HTR-8/SVneo (cell line): ENCODE measurements at regions not wholly inside any gene's neighbourhood (a gene's known extent, or its start where the extent isn't known, plus 50 kb on each side); places are given as distances from the start of the nearest gene placed in this dataset.

ENCODE experiments used
- DNase-seq: peaks from one replicate; pipeline ENCODE4 v3.0.0; 2011; ENCODE audit warnings: low spot score, mixed read lengths; ENCODE audit not compliant: insufficient read length
- FAIRE-seq: peaks from 2 replicates; lab custom pipeline; 2011; peaks lifted over from hg19 to GRCh38; lab: Jason Lieb, UNC

DNA sequence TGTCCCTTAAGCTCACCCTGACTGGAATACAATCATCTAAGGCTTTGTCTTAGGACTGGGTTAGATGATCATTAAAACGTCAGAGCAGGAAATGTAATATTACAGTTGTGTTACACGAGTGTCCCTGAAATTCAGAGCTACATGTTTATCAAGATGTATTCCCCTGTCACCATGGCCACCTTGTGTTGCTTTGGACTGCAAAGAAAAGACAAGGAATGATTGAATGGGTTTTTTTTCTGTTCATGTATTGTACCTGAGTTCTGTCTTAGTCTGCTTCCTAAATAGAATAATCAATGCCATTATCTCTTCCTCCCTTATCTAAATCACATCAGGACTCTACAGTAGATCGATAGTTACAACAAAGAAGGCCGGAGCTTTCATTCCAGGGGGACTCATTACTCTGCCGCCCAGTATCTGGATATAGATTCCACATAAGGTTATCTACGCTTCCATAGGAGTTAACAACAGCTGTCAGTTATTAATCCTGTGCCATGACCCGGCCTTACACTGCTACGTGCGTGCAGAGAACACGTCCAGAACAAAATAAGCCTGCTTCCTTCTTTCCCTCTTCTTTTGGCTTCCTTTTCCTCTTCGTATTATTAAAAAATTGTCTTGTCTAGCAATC lies 274.1 kb upstream of the SASH1 start:
- no peak for DNase-seq

DNA sequence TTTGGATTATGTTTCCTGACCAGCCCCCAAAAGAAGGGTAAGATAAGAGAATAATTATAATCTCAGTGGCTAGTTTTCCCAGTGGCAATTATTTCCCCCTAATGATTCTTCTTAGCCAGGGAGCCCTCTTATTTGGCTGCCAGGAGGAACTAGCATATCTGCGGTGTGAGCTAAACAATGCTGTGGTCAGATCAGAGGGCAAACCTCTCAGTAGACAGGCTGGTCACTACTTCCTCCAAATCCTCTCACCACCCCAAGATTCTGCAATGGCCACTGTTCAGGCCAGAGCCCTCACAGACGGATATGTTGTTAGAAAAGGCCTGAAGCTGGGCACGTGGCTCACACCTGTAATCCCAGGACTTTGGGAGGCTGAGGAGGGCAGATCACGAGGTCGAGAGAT lies 273.4 kb upstream of the SASH1 start:
- FAIRE-seq: no peak
- DNase-seq: no peak

More for the DNA sequence above, 274.1 kb upstream of the SASH1 start:
- FAIRE-seq: peak; percentile 4

DNA sequence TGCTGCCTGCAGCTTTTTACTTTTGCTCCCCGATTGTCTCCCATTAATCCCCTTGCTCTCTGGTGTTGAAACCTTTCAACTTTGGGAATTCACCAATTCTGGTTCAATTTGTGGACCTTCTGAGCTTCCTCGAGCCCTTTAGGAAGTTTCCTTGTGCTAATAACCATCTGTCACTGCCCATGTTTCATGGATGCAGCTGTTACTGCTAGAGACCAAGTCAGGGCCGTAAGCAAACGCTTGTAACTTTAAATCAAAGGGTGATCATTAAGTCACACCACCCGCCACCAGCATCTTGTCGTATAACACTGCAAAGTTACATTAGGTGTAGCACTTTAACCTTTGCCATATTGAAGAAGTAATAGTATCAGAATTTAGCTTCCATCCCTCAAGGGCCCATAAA lies 268.3 kb upstream of the SASH1 start:
- FAIRE-seq (no peak), DNase-seq (no peak)

DNA sequence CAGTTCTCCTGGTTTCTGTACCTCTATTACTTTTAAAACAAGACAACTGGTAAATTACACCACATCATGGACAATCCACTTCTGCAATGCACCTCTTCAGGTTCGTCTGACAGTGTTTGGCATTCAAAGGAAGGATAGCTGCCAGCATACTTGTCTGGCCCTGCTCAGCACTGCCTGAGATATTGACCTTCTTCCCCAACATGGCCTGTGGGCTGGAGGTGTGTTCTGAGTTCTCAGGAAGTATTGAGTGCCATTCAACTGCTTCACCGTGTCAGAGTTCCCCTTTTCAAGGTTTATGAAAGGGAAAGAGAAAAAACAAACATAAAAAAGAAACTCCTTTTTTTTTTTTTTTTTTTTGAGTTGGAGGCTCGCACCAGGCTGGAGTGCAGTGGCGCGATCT lies 267.9 kb upstream of the SASH1 start:
- no peak for DNase-seq
- no peak for FAIRE-seq

DNA sequence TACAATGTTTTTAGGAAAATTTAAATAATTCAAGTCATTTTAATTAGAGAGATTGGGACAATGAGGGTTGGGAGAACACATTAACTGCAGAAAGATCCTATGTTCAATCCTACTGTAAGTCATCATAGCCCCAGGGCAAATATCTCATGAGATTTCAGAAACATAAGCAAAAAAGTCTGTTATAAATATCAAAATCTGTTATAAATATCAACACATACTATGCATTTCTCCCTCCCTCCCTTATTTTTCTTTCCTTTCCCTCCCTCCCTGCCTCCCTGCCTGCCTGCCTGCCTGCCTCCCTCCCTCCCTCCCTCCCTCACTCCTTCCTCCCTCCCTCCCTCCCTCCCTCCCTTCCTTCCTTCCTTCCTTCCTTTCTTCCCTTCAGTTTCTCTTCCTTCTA lies 267.3 kb upstream of the SASH1 start:
- DNase-seq: no peak
- FAIRE-seq: no peak

DNA sequence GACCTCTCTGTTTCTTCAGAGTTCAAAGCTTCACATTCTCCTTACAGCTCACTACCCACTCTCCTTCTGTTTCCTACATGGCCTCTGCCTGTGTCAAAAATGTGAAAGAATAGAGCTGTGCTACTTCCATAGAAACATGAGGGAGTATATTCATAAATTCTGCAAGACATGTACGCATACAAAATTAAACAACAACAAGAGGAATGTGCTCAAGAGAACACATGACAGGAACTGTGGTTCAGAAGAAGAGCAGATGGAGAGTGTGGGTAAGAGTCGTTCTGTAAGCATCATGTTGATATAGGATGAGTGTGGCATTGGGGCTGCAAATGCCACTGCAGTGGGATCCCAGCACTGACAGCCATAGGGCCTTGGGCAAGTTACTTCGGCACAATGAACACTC lies 266.6 kb upstream of the SASH1 start:
- DNase-seq: no peak
- no peak for FAIRE-seq

DNA sequence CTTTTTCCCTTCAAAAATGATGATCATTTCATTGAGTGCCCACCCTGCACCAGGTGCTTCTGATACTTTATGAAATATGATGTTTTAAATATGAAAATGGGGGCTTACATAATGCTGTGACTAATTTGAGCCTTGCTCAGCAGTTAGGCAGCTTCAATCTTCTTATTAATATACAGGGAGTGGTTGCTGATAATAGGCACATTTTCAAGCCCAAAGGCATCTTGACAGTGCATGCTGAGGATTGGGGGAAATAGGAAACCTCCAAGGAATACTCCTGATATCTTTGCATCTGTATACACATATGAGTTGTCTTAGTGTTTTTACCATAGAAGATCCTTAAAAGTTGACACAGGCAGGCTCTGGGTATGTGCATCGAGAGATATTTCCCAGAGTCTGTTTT lies 262.3 kb upstream of the SASH1 start:
- DNase-seq: no peak

DNA sequence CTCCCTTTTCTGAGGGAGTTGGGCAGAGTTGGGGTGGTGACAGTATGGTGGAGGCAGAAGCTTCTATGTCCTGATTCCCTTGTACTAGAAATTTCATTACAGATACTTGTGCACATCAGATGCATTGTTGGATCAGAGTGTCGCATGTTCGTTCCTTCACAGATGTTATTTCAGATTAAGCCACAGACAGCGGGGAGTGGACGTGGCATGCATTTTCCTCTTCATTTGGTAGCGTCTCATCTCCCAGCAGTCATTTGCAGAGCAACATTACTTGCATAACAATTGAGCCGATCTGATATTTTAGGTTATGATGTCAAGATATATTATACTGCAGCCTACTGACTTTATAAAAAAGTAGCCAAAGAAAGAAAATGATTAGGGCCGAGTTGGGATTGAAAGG lies 261.6 kb upstream of the SASH1 start:
- FAIRE-seq (no peak), DNase-seq (no peak)

More for the DNA sequence above, 262.3 kb upstream of the SASH1 start:
- no peak for FAIRE-seq

DNA sequence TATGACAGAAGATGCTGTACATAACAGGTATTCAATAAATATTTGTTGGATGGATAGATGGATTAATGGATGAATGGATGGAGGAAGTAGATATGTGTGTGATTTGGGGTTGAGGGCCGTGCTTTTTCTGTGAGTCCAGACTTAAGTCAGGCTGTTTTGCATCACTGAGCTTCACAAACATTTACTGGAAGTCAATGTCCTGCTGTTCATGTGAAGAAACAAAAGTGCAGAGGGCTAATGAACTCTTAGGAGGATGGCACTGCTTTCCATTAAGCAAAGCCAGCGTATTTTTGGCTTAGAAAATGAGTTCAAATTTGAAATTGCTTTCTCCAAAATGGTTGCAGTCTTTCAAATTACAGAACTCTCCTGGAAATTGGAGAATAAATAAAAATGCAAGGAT lies 260.6 kb upstream of the SASH1 start:
- FAIRE-seq (no peak), DNase-seq (no peak)

DNA sequence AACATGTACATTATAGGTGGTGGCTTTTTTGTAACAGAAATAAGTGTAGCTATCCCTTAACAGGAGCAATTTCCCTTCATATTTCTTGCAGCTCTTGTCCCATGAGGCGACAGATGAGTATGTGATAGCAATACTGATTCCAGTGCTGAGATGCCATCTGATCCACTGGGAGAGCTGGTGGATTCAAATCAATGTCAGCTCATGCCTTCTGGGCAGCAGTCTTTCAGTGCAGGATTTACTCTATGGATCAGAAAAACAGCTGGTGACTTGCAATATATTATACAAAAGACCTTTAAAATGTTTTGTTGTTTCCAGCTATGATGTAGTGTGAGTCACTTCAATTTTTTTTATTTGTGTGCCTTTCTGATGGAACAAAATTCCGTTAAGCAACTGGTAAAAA lies 259.9 kb upstream of the SASH1 start:
- DNase-seq (no peak), FAIRE-seq (no peak)

DNA sequence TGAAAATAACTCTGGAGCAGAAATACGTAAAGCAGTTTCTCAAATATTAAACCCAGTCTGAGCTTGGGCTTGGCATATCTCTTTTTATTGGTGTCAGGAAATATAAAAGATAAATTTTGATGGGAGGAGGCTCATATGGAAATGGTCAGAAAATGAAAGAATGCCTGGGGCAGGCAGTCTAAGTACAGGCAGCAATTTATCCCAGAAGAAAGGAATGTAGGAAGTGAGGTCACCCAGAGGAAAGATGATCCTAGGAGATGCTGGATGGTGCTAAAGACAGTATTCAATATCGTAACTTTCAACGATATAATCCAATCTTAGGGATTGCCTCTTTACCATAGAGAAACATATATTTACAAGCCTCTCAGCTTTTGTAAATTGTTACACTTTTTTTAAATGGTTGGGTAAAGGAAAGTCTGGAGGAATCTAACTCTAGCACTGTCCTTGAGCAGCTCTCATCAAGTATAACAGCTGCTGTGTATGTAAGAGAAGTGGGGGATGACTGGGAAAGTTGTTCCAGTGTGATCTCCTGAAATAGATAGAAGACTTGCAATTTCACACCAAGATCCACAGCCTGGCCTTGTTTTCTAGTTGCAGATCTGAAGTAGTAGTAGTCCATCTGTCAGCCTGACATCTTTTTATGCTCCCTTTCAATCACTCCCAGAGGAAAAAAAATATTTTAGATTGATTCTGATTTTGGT lies 256.9 kb upstream of the SASH1 start:
- DNase-seq: peak; percentile 17
- FAIRE-seq: no peak

DNA sequence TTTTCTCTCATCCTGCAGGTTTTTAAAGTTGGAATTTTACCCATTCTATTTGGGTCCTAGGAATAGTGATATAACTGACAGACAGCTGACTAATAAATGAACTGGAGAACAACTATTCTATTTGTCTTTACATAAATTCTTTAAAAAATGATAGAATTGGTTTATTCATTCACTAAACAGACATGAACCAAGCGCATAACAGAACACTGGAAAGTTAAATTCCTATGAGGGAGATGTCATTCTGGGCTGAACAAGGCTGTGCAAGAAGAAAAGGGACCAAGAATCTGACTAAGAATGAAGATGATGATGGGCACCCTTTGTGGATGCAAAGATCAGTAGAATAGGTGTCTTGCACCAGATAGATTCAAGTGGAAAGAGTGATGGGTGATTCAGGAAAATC lies 256.3 kb upstream of the SASH1 start:
- FAIRE-seq: no peak
- no peak for DNase-seq

DNA sequence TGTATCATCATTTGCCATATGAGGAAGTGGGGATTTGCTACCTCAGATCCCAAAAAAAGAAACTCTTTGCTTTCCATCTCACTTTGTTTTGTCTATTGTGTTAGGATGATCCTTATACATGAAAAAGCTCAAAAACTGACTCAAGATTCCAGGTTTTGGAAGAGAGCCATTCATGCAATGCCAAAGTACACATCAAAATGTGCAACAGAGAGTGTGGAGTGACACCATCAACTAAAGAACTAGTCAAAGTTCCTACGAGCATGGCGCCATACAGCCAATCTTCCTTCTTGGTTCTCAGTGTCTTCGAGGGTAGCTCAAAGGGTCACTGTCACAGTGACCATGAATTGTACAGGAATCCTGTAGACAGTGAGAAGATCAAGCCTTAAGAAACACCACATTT lies 255.8 kb upstream of the SASH1 start:
- DNase-seq (no peak), FAIRE-seq (peak; percentile 57)

DNA sequence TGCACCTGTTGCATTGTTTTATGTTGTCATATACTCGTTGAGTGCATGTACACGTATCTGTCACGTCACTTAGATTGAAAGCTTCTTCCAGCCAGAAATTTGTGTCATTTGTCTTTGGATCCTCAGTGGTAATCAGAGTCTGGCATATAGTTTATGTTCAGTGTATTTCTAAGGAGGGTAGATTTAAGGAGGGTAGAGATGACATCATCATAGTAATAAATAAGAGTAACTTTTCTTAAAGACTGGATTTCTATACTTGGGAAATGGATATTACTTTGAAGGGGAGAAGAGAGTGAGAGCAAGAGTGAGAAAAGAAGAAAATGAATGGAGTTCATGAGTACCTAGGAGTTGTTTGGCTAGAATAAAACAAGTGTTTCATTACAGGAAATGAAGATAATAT lies 255.0 kb upstream of the SASH1 start:
- DNase-seq (no peak), FAIRE-seq (peak; percentile 13)

DNA sequence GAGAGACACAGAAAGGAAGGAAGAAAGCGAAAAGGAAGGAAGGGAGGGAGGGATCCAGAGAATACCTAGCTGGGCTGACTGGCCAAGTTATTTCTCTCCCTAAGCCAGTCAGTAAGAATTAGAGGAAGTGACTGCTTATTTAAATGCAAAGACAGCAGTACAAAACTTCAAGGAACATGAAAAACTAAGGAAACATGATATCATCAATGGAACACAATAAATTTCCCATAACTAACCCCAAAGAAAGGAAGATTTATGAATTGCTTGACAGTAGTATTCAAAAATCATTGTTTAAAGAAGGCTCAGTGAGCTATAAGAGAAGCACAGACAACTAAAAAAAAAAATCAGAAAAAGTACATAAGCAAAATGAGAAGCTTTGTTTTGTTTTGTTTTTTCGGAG lies 252.3 kb upstream of the SASH1 start:
- DNase-seq (no peak), FAIRE-seq (no peak)

DNA sequence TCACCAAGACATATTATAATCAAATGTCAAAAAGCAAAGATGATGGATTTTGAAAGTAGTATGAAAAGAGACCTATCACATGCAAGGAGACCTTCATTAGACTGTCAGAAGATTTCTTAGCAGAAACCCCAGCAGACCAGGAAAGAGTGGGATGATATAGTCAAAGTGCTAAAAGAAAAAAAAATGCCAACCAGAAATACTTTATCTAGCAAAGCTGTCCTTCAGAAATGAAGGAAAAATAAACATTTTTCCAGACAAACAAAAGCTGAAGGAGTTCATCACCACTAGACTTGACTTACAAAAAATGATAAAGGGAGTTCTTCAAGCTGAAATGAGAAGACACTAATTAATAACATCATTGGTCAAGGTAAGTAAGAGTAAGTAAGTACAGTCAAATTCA lies 251.2 kb upstream of the SASH1 start:
- DNase-seq: no peak
- no peak for FAIRE-seq

DNA sequence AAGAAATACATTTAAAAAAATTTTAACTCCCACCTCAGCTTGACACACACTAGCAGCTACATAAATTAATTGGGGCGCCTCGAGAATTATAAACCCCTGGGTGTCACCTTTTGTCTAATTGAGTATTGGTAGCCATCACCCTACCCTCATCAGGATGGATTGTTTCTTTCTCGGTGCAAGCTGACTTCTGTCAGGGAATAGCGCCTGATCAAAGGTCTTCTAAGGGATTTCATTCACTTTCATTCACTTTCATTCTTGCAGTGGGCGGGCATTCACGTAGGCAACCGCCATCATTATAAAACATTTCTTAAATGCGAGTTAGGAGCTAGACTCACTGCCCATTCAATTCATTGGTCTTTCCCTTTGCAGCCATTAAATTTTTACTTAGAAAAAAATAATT lies 239.2 kb upstream of the SASH1 start:
- FAIRE-seq (no peak), DNase-seq (no peak)

DNA sequence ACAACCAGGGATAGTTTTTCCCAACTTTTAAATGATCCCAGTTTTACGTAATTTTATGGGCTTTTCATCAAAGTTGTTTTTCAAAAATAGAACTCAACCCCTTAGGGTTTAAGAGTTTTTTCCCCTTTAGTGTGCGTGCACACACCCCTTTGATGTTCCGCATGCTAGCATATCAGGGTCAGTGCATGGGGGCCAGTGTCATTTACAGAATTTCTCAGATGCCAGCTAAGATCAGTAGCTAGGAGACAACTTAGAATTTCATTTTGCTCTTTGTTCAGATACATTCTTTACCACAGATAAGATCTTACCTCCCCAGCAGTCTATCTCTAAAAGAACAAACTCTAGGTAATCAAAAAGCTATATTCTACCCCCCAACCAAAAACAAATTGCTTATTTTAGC lies 238.5 kb upstream of the SASH1 start:
- DNase-seq (no peak), FAIRE-seq (no peak)

DNA sequence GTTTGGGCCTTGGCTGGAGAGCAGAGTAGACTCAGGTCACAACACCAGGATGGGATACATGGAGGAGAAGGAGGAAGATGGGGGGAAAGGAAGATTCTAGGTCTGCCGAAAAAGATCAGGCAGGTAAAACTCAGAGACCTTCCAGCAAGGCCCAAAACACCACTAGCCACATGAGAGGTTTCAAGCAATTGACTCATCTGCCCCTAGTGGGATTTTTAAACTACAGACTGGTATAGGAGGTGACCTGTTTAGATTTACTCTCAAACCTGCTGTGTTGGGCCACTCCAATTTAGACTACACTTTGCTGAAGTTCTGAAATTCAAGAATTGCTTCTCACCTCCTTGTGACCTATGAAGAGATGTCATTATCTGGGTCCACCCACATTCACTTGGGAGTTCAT lies 236.9 kb upstream of the SASH1 start:
- no peak for DNase-seq
- no peak for FAIRE-seq

DNA sequence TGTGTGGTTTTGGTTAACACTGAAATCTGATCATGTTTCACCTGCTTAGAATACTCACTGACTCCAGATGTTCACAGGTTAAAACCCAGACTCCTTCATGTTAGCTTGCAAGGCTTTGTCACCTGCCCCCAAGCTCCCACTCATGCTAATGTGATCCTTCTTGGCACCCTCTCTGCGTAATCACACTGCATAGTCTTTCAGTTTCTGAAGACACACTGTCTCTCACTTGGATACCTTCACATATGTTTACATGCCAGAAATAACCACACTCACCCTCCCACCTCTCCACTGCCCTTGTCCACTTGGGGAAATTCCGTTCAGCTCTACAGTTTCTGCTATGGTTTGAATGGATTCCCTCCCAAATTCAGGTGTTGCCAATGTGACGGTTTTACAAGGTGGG lies 234.7 kb upstream of the SASH1 start:
- no peak for FAIRE-seq
- no peak for DNase-seq

DNA sequence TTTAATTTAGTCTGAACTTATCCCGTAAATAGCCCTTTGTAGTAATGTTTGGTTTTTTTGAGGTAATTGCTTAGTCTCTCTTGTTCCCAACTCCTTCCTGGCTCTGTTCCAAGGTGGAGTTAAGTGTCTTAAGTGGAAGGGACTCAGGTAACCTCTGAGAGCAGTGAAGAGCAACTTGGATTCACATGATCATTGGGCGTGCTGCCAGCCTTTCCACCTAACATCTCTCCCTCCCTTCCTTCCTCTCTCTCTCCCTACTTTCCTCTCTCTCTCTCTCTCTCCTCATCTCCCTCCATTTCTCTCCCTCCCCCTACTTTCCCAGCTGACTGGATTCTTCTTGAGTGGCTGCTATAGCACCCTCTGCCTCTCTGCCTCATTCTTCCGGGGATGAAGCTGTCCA lies 232.9 kb upstream of the SASH1 start:
- DNase-seq (no peak), FAIRE-seq (no peak)

DNA sequence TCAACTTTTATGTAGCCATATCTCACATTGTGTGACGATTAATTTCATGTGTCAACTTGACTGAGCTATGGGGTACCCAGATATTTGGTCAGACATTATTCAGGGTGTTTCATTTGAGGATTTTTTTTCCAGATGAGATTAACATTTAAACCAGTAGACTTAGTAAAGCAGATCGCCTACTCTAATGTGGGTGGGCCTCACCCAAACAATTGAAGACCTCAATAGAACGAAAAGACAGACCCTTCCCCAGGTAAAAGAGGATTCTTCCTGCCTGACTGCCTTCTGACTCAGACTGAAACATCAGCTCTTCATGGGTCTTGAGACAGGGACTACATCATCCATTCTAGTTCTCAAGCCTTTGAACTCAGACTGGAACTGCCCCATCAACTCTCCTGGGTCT lies 231.7 kb upstream of the SASH1 start:
- FAIRE-seq (no peak), DNase-seq (no peak)
